22Rv1 (cell line): ENCODE measurements at regions not wholly inside any gene's neighbourhood (a gene's known extent, or its start where the extent isn't known, plus 50 kb on each side); places are given as distances from the start of the nearest gene placed in this dataset.
A peak's percentile ranks its signal among the peaks of the same experiment; 100 is the strongest.

Source experiments
- H3K27ac ChIP-seq: fragments of 450-650 bp; 2 replicates; pipeline ENCODE4 v1.5.1; 2017
- ZFX ChIP-seq: fragments of 450-650 bp; IDR thresholded peaks from 2 replicates; pipeline ENCODE4 v1.6.1; 2017; ENCODE audit warnings: antibody characterized with exemption, borderline replicate concordance
- TF ChIP-seq, protein P1 (sequence below): fragments of 450-650 bp; IDR thresholded peaks from 2 replicates; pipeline ENCODE4 v1.5.1; 2017; ENCODE audit warnings: mild to moderate bottlenecking

DNA sequence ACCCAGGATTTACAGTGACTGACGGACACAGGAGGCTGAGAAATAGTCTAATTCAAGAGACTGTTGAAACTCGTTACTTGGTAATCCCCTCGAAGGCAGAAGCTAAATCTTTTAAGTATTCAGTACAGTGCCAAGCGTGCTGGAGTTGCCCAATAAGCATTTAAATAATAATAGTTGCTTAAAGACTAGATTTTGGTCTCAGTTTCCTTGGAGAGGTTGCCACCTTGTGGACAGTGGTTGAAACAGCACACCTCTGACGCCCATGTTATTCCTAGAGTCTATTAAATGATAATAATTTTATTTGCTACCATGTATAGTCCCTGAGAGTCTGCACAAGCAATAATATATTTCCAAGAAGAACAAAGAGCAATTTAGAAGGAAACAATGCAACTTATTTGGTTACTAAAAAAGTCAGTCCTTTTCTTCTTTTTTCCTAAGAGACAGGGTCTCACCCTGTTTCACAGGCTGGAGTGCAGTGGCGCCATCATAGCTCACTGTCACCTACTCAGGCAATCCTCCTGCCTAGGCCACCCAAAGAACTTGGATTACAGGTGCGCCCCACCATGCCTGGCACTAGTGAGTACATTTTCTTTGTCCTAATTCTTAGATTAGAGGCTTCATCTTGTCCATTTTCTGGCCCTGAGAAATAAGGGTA, 138.0 kb upstream of the NUDT7 start:
- H3K27ac ChIP-seq, result no peak overlapping the region

DNA sequence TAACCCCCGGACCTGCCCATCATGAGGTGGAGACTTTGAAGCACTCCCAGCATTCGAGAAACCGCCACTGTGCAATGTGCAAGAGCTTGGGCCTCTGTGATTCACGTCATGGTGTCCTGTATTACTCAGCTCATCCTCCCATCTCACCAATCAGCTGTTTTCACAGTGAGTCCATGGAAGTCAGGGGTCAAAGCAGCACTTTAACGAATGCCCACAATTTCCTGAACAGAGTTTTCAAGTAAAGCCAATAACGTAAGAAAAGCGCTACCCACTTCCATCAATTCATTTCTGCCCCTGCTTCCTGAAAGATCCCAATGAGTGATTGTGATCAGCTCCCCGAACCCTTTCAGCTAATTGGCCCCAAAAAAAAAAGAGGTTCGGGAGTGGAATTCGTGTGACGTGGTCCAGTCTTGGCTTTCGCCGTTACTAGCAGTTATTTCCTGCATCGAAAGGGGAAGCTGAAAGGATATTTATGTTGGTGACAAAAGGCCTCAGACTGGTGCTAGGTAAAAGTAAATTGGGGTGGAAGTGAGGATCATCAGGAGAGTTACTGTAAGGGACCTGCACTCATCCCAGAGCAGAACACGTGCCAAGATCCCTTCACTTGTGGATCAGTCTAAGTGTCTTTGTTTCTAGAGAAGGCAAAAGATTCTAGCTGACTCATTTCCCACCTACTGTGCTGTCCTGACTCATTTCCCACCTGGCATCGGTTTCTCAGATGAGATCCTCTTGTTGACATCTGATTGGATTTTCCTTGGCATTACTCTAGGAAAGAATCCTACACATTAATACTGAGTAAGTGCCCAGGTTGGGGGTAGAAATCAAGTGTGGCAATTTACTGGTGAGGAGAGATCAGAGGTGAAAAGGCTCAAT, 136.7 kb upstream of the NUDT7 start:
- H3K27ac ChIP-seq, result no peak overlapping the region

More for the DNA sequence above, 138.0 kb upstream of the NUDT7 start:
- TF ChIP-seq ZFX, result no peak
- TF ChIP-seq, protein P1, sequence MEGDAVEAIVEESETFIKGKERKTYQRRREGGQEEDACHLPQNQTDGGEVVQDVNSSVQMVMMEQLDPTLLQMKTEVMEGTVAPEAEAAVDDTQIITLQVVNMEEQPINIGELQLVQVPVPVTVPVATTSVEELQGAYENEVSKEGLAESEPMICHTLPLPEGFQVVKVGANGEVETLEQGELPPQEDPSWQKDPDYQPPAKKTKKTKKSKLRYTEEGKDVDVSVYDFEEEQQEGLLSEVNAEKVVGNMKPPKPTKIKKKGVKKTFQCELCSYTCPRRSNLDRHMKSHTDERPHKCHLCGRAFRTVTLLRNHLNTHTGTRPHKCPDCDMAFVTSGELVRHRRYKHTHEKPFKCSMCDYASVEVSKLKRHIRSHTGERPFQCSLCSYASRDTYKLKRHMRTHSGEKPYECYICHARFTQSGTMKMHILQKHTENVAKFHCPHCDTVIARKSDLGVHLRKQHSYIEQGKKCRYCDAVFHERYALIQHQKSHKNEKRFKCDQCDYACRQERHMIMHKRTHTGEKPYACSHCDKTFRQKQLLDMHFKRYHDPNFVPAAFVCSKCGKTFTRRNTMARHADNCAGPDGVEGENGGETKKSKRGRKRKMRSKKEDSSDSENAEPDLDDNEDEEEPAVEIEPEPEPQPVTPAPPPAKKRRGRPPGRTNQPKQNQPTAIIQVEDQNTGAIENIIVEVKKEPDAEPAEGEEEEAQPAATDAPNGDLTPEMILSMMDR, result peak; percentile 97

DNA sequence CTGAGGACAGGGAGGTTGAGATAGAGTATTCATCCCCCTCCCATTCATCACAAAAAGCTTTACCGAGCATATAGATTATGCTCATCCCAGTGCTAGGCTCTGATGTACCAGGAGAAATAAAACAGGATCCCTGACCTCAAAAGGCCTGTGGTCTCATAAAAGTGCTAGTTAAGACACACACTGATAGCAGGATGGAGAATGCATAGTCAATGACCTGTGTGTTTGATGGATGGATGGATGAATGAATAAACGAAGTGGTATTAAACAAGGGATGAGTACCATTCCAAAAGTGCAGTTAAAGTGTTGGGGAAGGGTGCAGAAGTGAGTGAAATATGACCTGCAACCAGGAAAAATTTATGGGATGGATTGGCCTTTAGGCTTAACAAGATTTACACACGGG, 133.9 kb upstream of the NUDT7 start:
- H3K27ac ChIP-seq, result no peak overlapping the region
- TF ChIP-seq ZFX, result no peak
- TF ChIP-seq, protein P1, result no peak

More for the DNA sequence above, 136.7 kb upstream of the NUDT7 start:
- no peak for TF ChIP-seq ZFX
- TF ChIP-seq, protein P1, result no peak

DNA sequence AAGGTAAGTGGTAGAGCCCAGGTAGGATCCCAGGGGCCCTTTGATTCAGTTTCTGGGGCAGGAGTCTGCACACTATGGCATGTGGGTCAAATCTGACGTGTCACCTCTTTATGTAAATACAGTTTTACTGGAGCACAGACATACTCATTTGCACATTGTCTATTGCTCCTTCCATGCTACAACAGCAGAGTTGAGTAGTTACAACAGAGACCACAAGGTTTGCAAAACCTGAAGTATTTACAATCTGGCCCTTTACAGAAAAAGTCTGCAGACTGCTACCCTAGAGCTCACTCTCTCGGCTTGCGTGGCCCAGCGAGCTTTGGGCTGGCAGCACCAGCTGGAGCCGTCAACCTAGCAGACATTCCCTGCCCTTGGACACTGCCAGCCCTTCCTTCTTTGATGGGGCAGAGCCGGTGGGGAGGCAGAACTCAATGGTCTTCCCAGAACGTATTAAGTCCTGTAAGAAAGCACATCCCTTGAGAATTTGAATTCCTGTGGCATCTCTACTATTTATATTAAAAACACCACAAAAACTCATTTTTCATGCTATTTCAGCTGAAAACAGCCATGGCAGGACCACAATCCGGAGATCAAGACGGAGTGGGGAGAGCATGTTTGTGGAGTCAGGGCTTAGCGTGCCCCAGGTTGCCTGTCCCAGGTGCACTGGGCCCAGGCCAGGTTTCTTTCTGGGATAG, 133.1 kb upstream of the NUDT7 start:
- TF ChIP-seq, protein P1, result no peak
- no peak for TF ChIP-seq ZFX
- no peak overlapping the region for H3K27ac ChIP-seq

DNA sequence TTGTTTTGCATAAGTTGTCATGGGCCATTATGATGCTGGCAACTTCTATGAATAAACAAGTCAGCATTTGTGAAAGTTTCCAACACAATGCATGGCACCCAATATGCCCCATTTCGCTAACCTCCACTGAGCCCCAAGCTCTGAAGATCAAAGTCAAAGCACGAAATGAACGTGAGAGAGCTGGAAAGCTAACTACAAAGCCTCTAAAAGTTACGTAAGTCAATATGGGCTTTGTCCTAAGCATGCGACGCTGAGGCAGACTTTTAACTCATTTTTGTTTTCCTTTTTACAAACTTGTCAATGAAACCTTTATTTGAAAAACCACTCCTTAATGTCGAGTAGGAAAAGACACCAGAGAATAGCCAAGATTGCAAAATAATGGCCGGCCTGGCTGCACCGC, 131.6 kb upstream of the NUDT7 start:
- H3K27ac ChIP-seq, result no peak overlapping the region
- TF ChIP-seq ZFX, result no peak
- TF ChIP-seq, protein P1, result no peak

DNA sequence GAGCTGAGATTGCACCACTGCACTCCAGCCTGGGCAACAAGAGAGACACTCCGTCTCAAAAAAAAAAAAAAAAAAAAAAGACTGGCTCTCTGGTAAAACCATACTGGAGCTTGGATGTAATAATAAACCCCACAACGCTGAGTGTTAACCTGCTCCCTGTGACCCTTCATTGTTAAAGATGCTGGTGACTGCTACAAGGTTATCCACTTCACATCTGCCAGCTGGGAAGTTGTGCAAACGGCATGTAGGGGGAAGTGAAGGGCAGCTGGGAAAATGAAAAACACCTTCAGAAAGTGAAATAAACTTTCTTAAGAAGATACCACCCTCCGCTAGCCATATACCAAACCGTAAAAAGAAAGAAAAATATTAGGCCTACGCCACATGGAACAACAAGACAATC, 131.0 kb upstream of the NUDT7 start:
- H3K27ac ChIP-seq, result no peak overlapping the region
- TF ChIP-seq, protein P1, result no peak
- no peak for TF ChIP-seq ZFX
